ENCODE measurements at regions not wholly inside any gene's neighbourhood (a gene's known extent, or its start where the extent isn't known, plus 50 kb on each side); places are given as distances from the start of the nearest gene placed in this dataset.

GRCh38 chr14:104322531-104323366 lies 184.4 kb downstream of the KIF26A start:
- no peak for DNase-seq

GRCh38 chr14:104323551-104324175 lies 185.3 kb downstream of the KIF26A start:
- no peak for DNase-seq

GRCh38 chr14:104326848-104327247 lies 188.5 kb downstream of the KIF26A start:
- no peak for DNase-seq

GRCh38 chr14:104328607-104329006 lies 190.2 kb downstream of the KIF26A start:
- DNase-seq: no peak

- no peak for DNase-seq
These were observed 191.4 kb downstream of the KIF26A start for GRCh38 chr14:104329793-104330192.

GRCh38 chr14:104331871-104332605 lies 193.7 kb downstream of the KIF26A start:
- DNase-seq: no peak

- no peak for DNase-seq
These were observed 194.4 kb downstream of the KIF26A start for GRCh38 chr14:104332634-104333270.

- no peak for DNase-seq
These were observed 195.4 kb downstream of the KIF26A start for GRCh38 chr14:104333646-104334423.

GRCh38 chr14:104334424-104335161 lies 196.2 kb downstream of the KIF26A start:
- DNase-seq: no peak

- no peak for DNase-seq
These were observed 196.8 kb downstream of the KIF26A start for GRCh38 chr14:104335176-104335575.

GRCh38 chr14:104335611-104336010 lies 197.2 kb downstream of the KIF26A start:
- DNase-seq: no peak

- DNase-seq: no peak
These were observed 199.0 kb downstream of the KIF26A start for GRCh38 chr14:104337351-104337750.

- DNase-seq: no peak
These were observed 201.0 kb downstream of the KIF26A start for GRCh38 chr14:104339361-104339760.

GRCh38 chr14:104339829-104340228 lies 201.4 kb downstream of the KIF26A start:
- DNase-seq: no peak

- DNase-seq: peak; percentile 9 to 21
These were observed 203.4 kb downstream of the KIF26A start for GRCh38 chr14:104341532-104342434.

GRCh38 chr14:104342435-104343293 lies 204.3 kb downstream of the KIF26A start:
- DNase-seq: no peak

- no peak for DNase-seq
These were observed 204.9 kb downstream of the KIF26A start for GRCh38 chr14:104343294-104343625.

- no peak for DNase-seq
These were observed 205.6 kb downstream of the KIF26A start for GRCh38 chr14:104343690-104344640.
